ENCODE measurements at regions not wholly inside any gene's neighbourhood (a gene's known extent, or its start where the extent isn't known, plus 50 kb on each side); places are given as distances from the start of the nearest gene placed in this dataset.
"Not testable (repeated sequence)": the region's sequence is repeated elsewhere in the genome, so short reads cannot be mapped to it uniquely, and the experiment has no call there.

- no peak for DNase-seq
Measured at GRCh38 chr4:25981749-25982148, 67.7 kb downstream of the SMIM20 start.

- DNase-seq, result no peak
Measured at GRCh38 chr4:25982962-25983361, 68.9 kb downstream of the SMIM20 start.

- no peak for DNase-seq
Measured at GRCh38 chr4:25984266-25984665, 70.2 kb downstream of the SMIM20 start.

GRCh38 chr4:25984796-25985195 lies 70.8 kb downstream of the SMIM20 start:
- DNase-seq, result no peak

GRCh38 chr4:25986807-25987206 lies 72.8 kb downstream of the SMIM20 start:
- DNase-seq, result no peak

GRCh38 chr4:25991340-25991739 lies 77.3 kb downstream of the SMIM20 start:
- no peak for DNase-seq

GRCh38 chr4:25993395-25994185 lies 79.6 kb downstream of the SMIM20 start:
- peak; percentile 47 for DNase-seq

- not testable (repeated sequence) for DNase-seq
Measured at GRCh38 chr4:25994577-25994976, 80.6 kb downstream of the SMIM20 start.

GRCh38 chr4:26000274-26000950 lies 86.4 kb downstream of the SMIM20 start:
- no peak for DNase-seq

GRCh38 chr4:26001413-26001812 lies 87.4 kb downstream of the SMIM20 start:
- no peak for DNase-seq

- DNase-seq, result no peak
Measured at GRCh38 chr4:26001816-26002215, 87.8 kb downstream of the SMIM20 start.

- DNase-seq, result no peak
Measured at GRCh38 chr4:26003056-26003455, 89.0 kb downstream of the SMIM20 start.

GRCh38 chr4:26004290-26004689 lies 90.3 kb downstream of the SMIM20 start:
- no peak for DNase-seq

GRCh38 chr4:26005764-26006163 lies 91.7 kb downstream of the SMIM20 start:
- no peak for DNase-seq

- DNase-seq, result no peak
Measured at GRCh38 chr4:26008737-26009136, 94.7 kb downstream of the SMIM20 start.

GRCh38 chr4:26009502-26009901 lies 95.5 kb downstream of the SMIM20 start:
- DNase-seq, result no peak

- no peak for DNase-seq
Measured at GRCh38 chr4:26010304-26010703, 96.3 kb downstream of the SMIM20 start.

GRCh38 chr4:26013629-26014028 lies 99.6 kb downstream of the SMIM20 start:
- no peak for DNase-seq

GRCh38 chr4:26015133-26015651 lies 101.2 kb downstream of the SMIM20 start:
- no peak for DNase-seq

GRCh38 chr4:26015906-26016305 lies 101.9 kb downstream of the SMIM20 start:
- DNase-seq, result no peak

GRCh38 chr4:26017531-26017930 lies 103.5 kb downstream of the SMIM20 start:
- no peak for DNase-seq

- not testable (repeated sequence) for DNase-seq
Measured at GRCh38 chr4:26017961-26018700, 104.1 kb downstream of the SMIM20 start.

GRCh38 chr4:26020083-26020668 lies 106.2 kb downstream of the SMIM20 start:
- DNase-seq, result peak; percentile 24
